ENCODE measurements at regions not wholly inside any gene's neighbourhood (a gene's known extent, or its start where the extent isn't known, plus 50 kb on each side); places are given as distances from the start of the nearest gene placed in this dataset.

DNA sequence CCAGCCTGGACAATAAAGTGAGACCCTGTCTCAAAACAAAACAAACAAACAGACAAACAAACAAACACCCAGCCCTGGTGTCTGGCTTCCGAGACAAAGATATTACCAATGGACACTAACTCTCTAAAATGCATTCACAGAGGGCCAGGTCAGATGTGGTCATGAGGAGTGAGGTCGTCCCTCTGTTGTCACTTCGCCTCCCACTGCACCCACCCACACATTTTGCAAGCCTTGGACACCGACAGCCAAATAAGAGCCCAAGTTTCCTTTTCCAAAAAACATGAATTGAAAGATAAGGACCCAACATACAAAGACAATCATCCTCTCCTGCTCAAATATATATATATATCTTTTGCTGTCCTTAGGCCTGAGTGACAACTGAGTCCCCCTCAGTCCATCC, 319.9 kb downstream of the TSN start:
- ATAC-seq: no peak
- Histone ChIP-seq H3K4me3 (no peak overlapping the region), H3K36me3 (no peaks in the 10 kb centered on the region), H3K4me1 (no peaks in the 10 kb centered on the region), H3K27ac (no peak overlapping the region), H3K27me3 (no peaks in the 10 kb centered on the region), H3K9me3 (no peaks in the 10 kb centered on the region)
- TF ChIP-seq, protein P1, sequence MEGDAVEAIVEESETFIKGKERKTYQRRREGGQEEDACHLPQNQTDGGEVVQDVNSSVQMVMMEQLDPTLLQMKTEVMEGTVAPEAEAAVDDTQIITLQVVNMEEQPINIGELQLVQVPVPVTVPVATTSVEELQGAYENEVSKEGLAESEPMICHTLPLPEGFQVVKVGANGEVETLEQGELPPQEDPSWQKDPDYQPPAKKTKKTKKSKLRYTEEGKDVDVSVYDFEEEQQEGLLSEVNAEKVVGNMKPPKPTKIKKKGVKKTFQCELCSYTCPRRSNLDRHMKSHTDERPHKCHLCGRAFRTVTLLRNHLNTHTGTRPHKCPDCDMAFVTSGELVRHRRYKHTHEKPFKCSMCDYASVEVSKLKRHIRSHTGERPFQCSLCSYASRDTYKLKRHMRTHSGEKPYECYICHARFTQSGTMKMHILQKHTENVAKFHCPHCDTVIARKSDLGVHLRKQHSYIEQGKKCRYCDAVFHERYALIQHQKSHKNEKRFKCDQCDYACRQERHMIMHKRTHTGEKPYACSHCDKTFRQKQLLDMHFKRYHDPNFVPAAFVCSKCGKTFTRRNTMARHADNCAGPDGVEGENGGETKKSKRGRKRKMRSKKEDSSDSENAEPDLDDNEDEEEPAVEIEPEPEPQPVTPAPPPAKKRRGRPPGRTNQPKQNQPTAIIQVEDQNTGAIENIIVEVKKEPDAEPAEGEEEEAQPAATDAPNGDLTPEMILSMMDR (IDR thresholded peaks at IDR 0.05): no peak
- TF ChIP-seq POLR2A (IDR thresholded peaks at IDR 0.05) (no peak), EP300 (IDR thresholded peaks at IDR 0.05) (no peak), POLR2AphosphoS5 (IDR thresholded peaks at IDR 0.05) (no peak)
- WGBS, 2 donors (ENCODE audit: low coverage in 1 of 2): 84 to 85% methylated on average over 4 of the region's 4 CpGs

DNA sequence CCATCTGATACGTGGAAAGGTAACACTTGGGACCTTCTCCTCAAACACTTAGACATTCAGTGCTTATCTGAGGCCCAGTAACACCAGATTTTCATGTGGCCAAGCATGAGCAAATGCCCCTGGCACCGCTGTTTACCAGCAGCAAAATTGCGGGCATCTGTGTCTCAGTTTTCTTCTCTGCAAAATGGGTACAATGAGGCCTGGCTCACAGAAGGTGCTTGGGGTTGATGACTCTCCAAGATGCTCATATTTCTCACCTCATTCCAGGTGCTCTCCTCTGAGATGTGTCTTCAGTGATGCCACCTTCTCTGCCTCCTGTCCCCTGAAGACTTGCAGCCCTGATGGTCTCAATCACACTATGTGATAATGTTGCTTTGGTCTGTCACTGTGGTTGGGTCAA, 321.7 kb downstream of the TSN start:
- no peaks in the 10 kb centered on the region for H3K36me3 ChIP-seq
- TF ChIP-seq POLR2AphosphoS5 (IDR thresholded peaks at IDR 0.05): no peak
- TF ChIP-seq POLR2A (IDR thresholded peaks at IDR 0.05): no peak
- no peak for TF ChIP-seq EP300 (IDR thresholded peaks at IDR 0.05)
- TF ChIP-seq, protein P1 (IDR thresholded peaks at IDR 0.05): no peak
- H3K27me3 ChIP-seq: no peaks in the 10 kb centered on the region
- H3K4me3 ChIP-seq: no peak overlapping the region
- H3K27ac ChIP-seq: no peak overlapping the region
- ATAC-seq: no peak
- no peaks in the 10 kb centered on the region for H3K4me1 ChIP-seq
- 86% methylated on average over 2 of the region's 3 CpGs; no CpG with 5 or more reads in 1 of the 2 donors for whole genome bisulfite sequencing, 2 donors (ENCODE audit: low coverage in 1 of 2)
- no peaks in the 10 kb centered on the region for H3K9me3 ChIP-seq

DNA sequence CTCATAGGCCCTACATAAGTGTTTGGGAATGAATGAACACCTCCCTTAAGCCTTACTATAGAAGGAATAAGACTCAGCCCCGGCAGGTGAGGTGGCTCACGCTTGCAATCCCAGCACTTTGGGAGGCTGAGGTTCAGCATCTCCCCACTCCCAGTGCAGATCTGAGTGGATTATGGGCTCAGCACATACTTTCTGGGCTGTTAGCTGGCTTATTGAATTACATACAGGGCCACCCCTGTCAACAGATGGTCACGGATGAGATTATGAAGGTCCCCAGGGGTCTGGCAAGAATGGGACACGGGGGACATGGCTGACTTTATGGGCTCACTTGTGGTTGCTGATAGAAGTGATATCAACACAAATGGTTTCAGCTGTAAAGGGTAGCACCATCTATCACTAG, 322.3 kb downstream of the TSN start:
- Histone ChIP-seq H3K4me1 (no peaks in the 10 kb centered on the region), H3K27me3 (no peaks in the 10 kb centered on the region), H3K9me3 (no peaks in the 10 kb centered on the region), H3K27ac (no peak overlapping the region), H3K36me3 (no peaks in the 10 kb centered on the region), H3K4me3 (no peak overlapping the region)
- TF ChIP-seq, protein P1 (IDR thresholded peaks at IDR 0.05): no peak
- TF ChIP-seq EP300 (IDR thresholded peaks at IDR 0.05): no peak
- TF ChIP-seq POLR2A (IDR thresholded peaks at IDR 0.05): no peak
- TF ChIP-seq POLR2AphosphoS5 (IDR thresholded peaks at IDR 0.05): no peak
- ATAC-seq: no peak
- 100% methylated on average over 1 of the region's 4 CpGs for WGBS, 2 donors (ENCODE audit: low coverage in 1 of 2)

DNA sequence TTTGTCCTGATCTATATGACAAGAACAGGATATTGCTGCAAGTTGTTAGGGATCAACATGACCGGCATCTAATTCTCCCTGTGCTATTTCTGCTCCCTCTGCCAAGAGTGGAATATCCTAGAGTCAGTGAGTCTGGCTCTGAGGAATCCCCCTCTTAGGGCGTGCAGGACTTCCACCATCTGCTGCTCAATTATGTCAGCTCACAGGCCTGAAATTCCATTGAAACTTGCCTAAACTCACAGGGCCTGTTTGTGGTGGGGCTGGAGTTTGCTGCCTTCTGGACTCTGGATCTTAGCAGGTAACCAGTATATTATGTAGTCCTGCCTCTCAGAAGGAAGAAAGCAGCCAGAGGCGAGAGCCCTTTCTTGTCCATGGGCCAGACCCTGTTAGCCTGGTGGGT, 323.0 kb downstream of the TSN start:
- Histone ChIP-seq H3K4me3 (no peak overlapping the region), H3K9me3 (no peaks in the 10 kb centered on the region), H3K27me3 (no peaks in the 10 kb centered on the region), H3K27ac (no peak overlapping the region), H3K36me3 (no peaks in the 10 kb centered on the region), H3K4me1 (no peaks in the 10 kb centered on the region)
- ATAC-seq: no peak
- no peak for TF ChIP-seq POLR2A (IDR thresholded peaks at IDR 0.05)
- TF ChIP-seq, protein P1 (IDR thresholded peaks at IDR 0.05): no peak
- no peak for TF ChIP-seq POLR2AphosphoS5 (IDR thresholded peaks at IDR 0.05)
- 60% methylated on average over 1 of the region's 3 CpGs; no CpG with 5 or more reads in 1 of the 2 donors for WGBS, 2 donors (ENCODE audit: low coverage in 1 of 2)

DNA sequence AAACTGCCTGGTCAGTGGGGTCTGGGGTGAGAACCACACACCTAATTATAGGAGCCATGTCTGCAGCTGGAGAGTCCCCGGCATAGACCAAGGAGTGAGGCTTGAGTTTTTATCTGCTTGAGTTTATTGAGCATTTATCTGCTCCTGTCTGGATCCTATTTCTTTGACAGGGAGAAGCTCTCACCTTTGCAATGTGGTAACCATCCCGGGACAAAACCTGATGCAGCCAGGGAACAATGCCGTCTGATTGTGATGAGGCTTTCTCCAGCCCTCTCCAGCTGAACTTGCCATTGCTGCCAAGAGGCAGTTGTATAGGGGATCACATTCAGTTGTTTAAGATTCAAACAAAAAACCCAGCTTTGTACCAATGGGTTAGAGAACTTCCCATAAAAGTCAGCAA, 324.4 kb downstream of the TSN start:
- Histone ChIP-seq H3K9me3 (no peaks in the 10 kb centered on the region), H3K27ac (no peak overlapping the region), H3K4me1 (no peaks in the 10 kb centered on the region), H3K4me3 (no peak overlapping the region), H3K36me3 (no peaks in the 10 kb centered on the region), H3K27me3 (no peaks in the 10 kb centered on the region)
- 100% methylated on average over 2 of the region's 3 CpGs; no CpG with 5 or more reads in 1 of the 2 donors for WGBS, 2 donors (ENCODE audit: low coverage in 1 of 2)
- TF ChIP-seq POLR2AphosphoS5 (IDR thresholded peaks at IDR 0.05): no peak
- no peak for TF ChIP-seq EP300 (IDR thresholded peaks at IDR 0.05)
- TF ChIP-seq, protein P1 (IDR thresholded peaks at IDR 0.05): no peak
- no peak for TF ChIP-seq POLR2A (IDR thresholded peaks at IDR 0.05)
- no peak for ATAC-seq

Data from gastroesophageal sphincter (tissue), 4 donors.